CD4-positive, alpha-beta T cell (primary cell): ENCODE measurements at regions not wholly inside any gene's neighbourhood (a gene's known extent, or its start where the extent isn't known, plus 50 kb on each side); places are given as distances from the start of the nearest gene placed in this dataset.

Experiments used
- ATAC-seq: fragments of 200-7000 bp; cut with Tn5 transposase; one replicate; pipeline ENCODE4 v1.10.0; 2022; ENCODE audit warnings: mild to moderate bottlenecking; ENCODE audit not compliant: poor library complexity
- CTCF ChIA-PET: fragments of 350-600 bp; sonication (Branson Sonifier 250); formaldehyde crosslinking; loops from one replicate; lab custom pipeline; 2021; ENCODE audit warnings: antibody characterized with exemption, inconsistent platforms; lab: Charles Lee
- POLR2A ChIA-PET: fragments of 350-600 bp; sonication (Branson Sonifier 250); formaldehyde crosslinking; loops from one replicate; lab custom pipeline; 2021; ENCODE audit warnings: antibody characterized with exemption, inconsistent platforms; lab: Charles Lee
- DNase-seq, 14 experiments: peaks; one replicate each; pipeline ENCODE4 v3.0.0-alpha.2; 2013 to 2020; ENCODE audit warnings: mixed read lengths in 2 of 14
- H3K27ac ChIP-seq, 2 donors: one replicate each; pipeline versions ENCODE4 v1.5.1 to v1.7.0; 2013; ENCODE audit warnings: low read length in 2 of 2, low read depth in 1 of 2, mild to moderate bottlenecking in 1 of 2
- H3K27me3 ChIP-seq, 2 experiments: 1 replicate in 1 of 2; 2 replicates in 1 of 2; pipeline versions ENCODE4 v1.6.1 to v1.7.0; 2013; ENCODE audit warnings: low read length in 2 of 2, control low read depth in 1 of 2, mild to moderate bottlenecking in 1 of 2, moderate library complexity in 1 of 2; ENCODE audit not compliant: insufficient read depth in 2 of 2, control insufficient read depth in 1 of 2
- H3K36me3 ChIP-seq: one replicate; pipeline ENCODE4 v1.6.1; 2013; ENCODE audit warnings: low read length, control low read depth; ENCODE audit not compliant: insufficient read depth
- H3K4me1 ChIP-seq: one replicate; pipeline ENCODE4 v1.6.1; 2013; ENCODE audit warnings: low read length, control low read depth; ENCODE audit not compliant: insufficient read depth
- H3K4me3 ChIP-seq: one replicate; pipeline ENCODE4 v1.5.1; 2013; ENCODE audit warnings: mild to moderate bottlenecking, low read length, moderate library complexity
- H3K9me3 ChIP-seq, 2 experiments: 1 replicate in 1 of 2; 2 replicates in 1 of 2; pipeline versions ENCODE4 v1.6.1 to v1.7.0; 2013; ENCODE audit warnings: low read length in 2 of 2, mild to moderate bottlenecking in 2 of 2, control low read depth in 1 of 2, moderate library complexity in 1 of 2; ENCODE audit not compliant: control insufficient read depth in 1 of 2, insufficient read depth in 1 of 2
- H3K27ac Mint-ChIP-seq: one replicate; pipeline ENCODE4 v1.8.0; 2020; ENCODE audit warnings: mixed read lengths
- H3K27me3 Mint-ChIP-seq: one replicate; pipeline ENCODE4 v1.8.0; 2021; ENCODE audit warnings: mixed read lengths
- H3K36me3 Mint-ChIP-seq: one replicate; pipeline ENCODE4 v1.8.0; 2021; ENCODE audit warnings: low read depth, mixed read lengths
- H3K4me1 Mint-ChIP-seq: one replicate; pipeline ENCODE4 v1.8.0; 2021; ENCODE audit warnings: low read depth, mixed read lengths
- H3K4me3 Mint-ChIP-seq: one replicate; pipeline ENCODE4 v1.8.0; 2020; ENCODE audit warnings: mild to moderate bottlenecking, mixed read lengths
- H3K9me3 Mint-ChIP-seq: one replicate; pipeline ENCODE4 v1.8.0; 2020; ENCODE audit warnings: mixed read lengths
- CTCF ChIP-seq: fragments of 200-600 bp; IDR thresholded peaks from one replicate; pipeline ENCODE4 v1.8.0; 2022; ENCODE audit warnings: antibody characterized with exemption, mild to moderate bottlenecking
- intact Hi-C, 2 experiments: fragments of 100-400 bp; cut with DNase I in 1 of 2; cut with micrococcal nuclease in 1 of 2; formaldehyde crosslinking; loops; one replicate each; pipeline versions ENCODE4 v1.15.1 to v1.9.0; 2023 to 2025; cut with DNase I, micrococcal nuclease

GRCh38 chr15:70583006-70583405, 180.4 kb downstream of the UACA start:
- ATAC-seq: no peak
- peaks cover 16% of the 10 kb centered on the region for H3K4me1 ChIP-seq
- H3K4me3 ChIP-seq: no peak overlapping the region
- no peaks in the 10 kb centered on the region for H3K36me3 Mint-ChIP-seq
- ChIA-PET CTCF (no interaction called here), POLR2A (no interaction called here)
- intact Hi-C loops: loop anchor here (5.0 to 10.0 kb wide), 5 partner anchors 121 to 1106 kb away; no protein-coding TSS in a partner anchor
- H3K27me3 ChIP-seq: peaks cover 0 to 5% of the 10 kb centered on the region in 2 experiments
- DNase-seq: no peak
- H3K27me3 Mint-ChIP-seq: peaks cover 5% of the 10 kb centered on the region
- H3K4me3 Mint-ChIP-seq: no peak overlapping the region
- H3K27ac Mint-ChIP-seq: no peak overlapping the region
- H3K9me3 Mint-ChIP-seq: no peaks in the 10 kb centered on the region
- H3K9me3 ChIP-seq: no peaks in the 10 kb centered on the region
- TF ChIP-seq CTCF: no peak
- H3K4me1 Mint-ChIP-seq: peaks cover 21% of the 10 kb centered on the region
- H3K27ac ChIP-seq: no peak overlapping the region
- no peaks in the 10 kb centered on the region for H3K36me3 ChIP-seq

- Mint-ChIP-seq H3K27ac (no peak overlapping the region), H3K4me1 (peaks cover 21% of the 10 kb centered on the region), H3K36me3 (no peaks in the 10 kb centered on the region), H3K9me3 (no peaks in the 10 kb centered on the region), H3K27me3 (no peaks in the 10 kb centered on the region), H3K4me3 (no peak overlapping the region)
- no peak for ATAC-seq
- no peak for DNase-seq
- no peak for TF ChIP-seq CTCF
- intact Hi-C loops: loop anchor here (5.0 to 10.0 kb wide), 5 partner anchors 120 to 1105 kb away; no protein-coding TSS in a partner anchor
- H3K27ac ChIP-seq: no peak overlapping the region
- H3K4me3 ChIP-seq: no peak overlapping the region
- peaks cover 0 to 5% of the 10 kb centered on the region in 2 experiments for H3K27me3 ChIP-seq
- no peaks in the 10 kb centered on the region for H3K36me3 ChIP-seq
- CTCF ChIA-PET: no interaction called here
- peaks cover 16% of the 10 kb centered on the region for H3K4me1 ChIP-seq
- POLR2A ChIA-PET: interaction anchor here (1.1 kb wide), 1 partner anchor 47 kb away, joined by 4 read pairs; no protein-coding TSS in a partner anchor
- no peaks in the 10 kb centered on the region for H3K9me3 ChIP-seq
These were observed 181.0 kb downstream of the UACA start for GRCh38 chr15:70582143-70582945.

GRCh38 chr15:70580958-70581357, 182.4 kb downstream of the UACA start:
- H3K9me3 ChIP-seq: no peaks in the 10 kb centered on the region
- CTCF ChIA-PET: interaction anchor here (0.6 to 0.8 kb wide), 2 partner anchors 12 to 30 kb away, joined by 3 read pairs; no protein-coding TSS in a partner anchor
- Mint-ChIP-seq H3K9me3 (no peaks in the 10 kb centered on the region), H3K4me1 (peaks cover 19% of the 10 kb centered on the region), H3K4me3 (no peak overlapping the region), H3K27ac (no peak overlapping the region), H3K27me3 (no peaks in the 10 kb centered on the region), H3K36me3 (no peaks in the 10 kb centered on the region)
- intact Hi-C loops: loop anchor here (5.0 to 10.0 kb wide), 5 partner anchors 119 to 1104 kb away; no protein-coding TSS in a partner anchor
- POLR2A ChIA-PET: interaction anchor here (1.1 kb wide), 1 partner anchor 46 kb away, joined by 4 read pairs; no protein-coding TSS in a partner anchor
- H3K4me1 ChIP-seq: peaks cover 14% of the 10 kb centered on the region
- no peak for ATAC-seq
- no peaks in the 10 kb centered on the region for H3K36me3 ChIP-seq
- H3K4me3 ChIP-seq: no peak overlapping the region
- peaks cover 0 to 4% of the 10 kb centered on the region in 2 experiments for H3K27me3 ChIP-seq
- no peak overlapping the region for H3K27ac ChIP-seq
- DNase-seq: no peak
- no peak for TF ChIP-seq CTCF
